T-cell (primary cell): ENCODE measurements at regions not wholly inside any gene's neighbourhood (a gene's known extent, or its start where the extent isn't known, plus 50 kb on each side); places are given as distances from the start of the nearest gene placed in this dataset.

ENCODE experiments used
- ATAC-seq, 4 experiments: fragments of 200-7000 bp in 3 of 4; fragments of 150-1000 bp in 1 of 4; cut with Tn5 transposase; replicated peaks in 1 of 4; 1 replicate in 3 of 4; 2 replicates in 1 of 4; pipeline ENCODE4 v1.10.0; 2021; ENCODE audit warnings: moderate library complexity in 3 of 4, mild to moderate bottlenecking in 2 of 4, moderate number of reproducible peaks in 1 of 4
- CTCF ChIA-PET, 2 donors: fragments of 300-600 bp; sonication (Branson Sonifier 250); formaldehyde crosslinking; loops; one replicate each; lab custom pipeline; 2022; ENCODE audit warnings: antibody characterized with exemption in 2 of 2; lab: Charles Lee
- POLR2A ChIA-PET, 2 donors: fragments of 300-600 bp; sonication (Branson Sonifier 250); formaldehyde crosslinking; loops; one replicate each; lab custom pipeline; 2022; ENCODE audit warnings: antibody characterized with exemption in 2 of 2; lab: Charles Lee
- DNase-seq, 35 experiments: peaks; one replicate each; pipeline versions ENCODE4 v3.0.0 to v3.0.0-alpha.2; 2013 to 2023
- H3K27ac ChIP-seq: one replicate; pipeline ENCODE4 v1.5.1; 2013; ENCODE audit warnings: low read length
- H3K27me3 ChIP-seq, 2 experiments: replicated peaks in 1 of 2; 1 replicate in 1 of 2; 2 replicates in 1 of 2; pipeline versions ENCODE4 v1.6.1 to v1.7.0; 2013; ENCODE audit warnings: low read length in 1 of 2, mixed read lengths in 1 of 2; ENCODE audit not compliant: control insufficient read depth in 2 of 2, insufficient read depth in 2 of 2; ENCODE audit errors: extremely low read depth in 1 of 2
- H3K36me3 ChIP-seq, 2 donors: 1 replicate in 1 of 2; 2 replicates in 1 of 2; pipeline versions ENCODE4 v1.6.1 to v1.7.0; 2013; ENCODE audit warnings: low read length in 1 of 2; ENCODE audit not compliant: control insufficient read depth in 2 of 2, insufficient read depth in 1 of 2; ENCODE audit errors: extremely low read depth in 1 of 2
- H3K4me1 ChIP-seq, 2 experiments: 1 replicate in 1 of 2; 2 replicates in 1 of 2; pipeline versions ENCODE4 v1.6.1 to v1.7.0; 2013; ENCODE audit warnings: low read length in 2 of 2, mixed read lengths in 1 of 2; ENCODE audit not compliant: insufficient read depth in 2 of 2, control insufficient read depth in 1 of 2; ENCODE audit errors: extremely low read depth in 1 of 2
- H3K4me3 ChIP-seq, 2 donors: 1 replicate in 1 of 2; 2 replicates in 1 of 2; pipeline versions ENCODE4 v1.5.1 to v1.7.0; 2013; ENCODE audit warnings: mild to moderate bottlenecking in 2 of 2, low read length in 1 of 2, moderate library complexity in 1 of 2; ENCODE audit not compliant: control insufficient read depth in 1 of 2; ENCODE audit errors: extremely low read depth in 1 of 2
- H3K9me3 ChIP-seq: 2 replicates; pipeline ENCODE4 v1.7.0; 2013
- H3K27ac Mint-ChIP-seq, 2 donors: one replicate each; pipeline ENCODE4 v1.8.0; 2020 to 2021; ENCODE audit warnings: mild to moderate bottlenecking in 2 of 2, mixed read lengths in 2 of 2
- H3K27me3 Mint-ChIP-seq, 2 donors: one replicate each; pipeline ENCODE4 v1.8.0; 2021 to 2022; ENCODE audit warnings: mixed read lengths in 2 of 2
- H3K36me3 Mint-ChIP-seq: one replicate; pipeline ENCODE4 v1.8.0; 2021; ENCODE audit warnings: mixed read lengths
- H3K4me1 Mint-ChIP-seq, 3 donors: one replicate each; pipeline ENCODE4 v1.8.0; 2020 to 2022; ENCODE audit warnings: mixed read lengths in 3 of 3, mild to moderate bottlenecking in 1 of 3
- H3K4me3 Mint-ChIP-seq, 3 donors: one replicate each; pipeline ENCODE4 v1.8.0; 2020 to 2022; ENCODE audit warnings: mild to moderate bottlenecking in 3 of 3, mixed read lengths in 3 of 3, moderate library complexity in 3 of 3
- H3K9me3 Mint-ChIP-seq, 3 donors: one replicate each; pipeline ENCODE4 v1.8.0; 2020 to 2022; ENCODE audit warnings: mixed read lengths in 3 of 3
- WGBS: methylation state at CpG from one replicate; pipeline ENCODE4 v1.1.5; 2013; ENCODE audit warnings: missing lambda C conversion rate; ENCODE audit not compliant: insufficient coverage; 5-methylcytosine and 5-hydroxymethylcytosine counted together

GRCh38 chr2:22628906-22629305, 756.1 kb upstream of the KLHL29 start:
- ATAC-seq (no peak), DNase-seq (no peak)
- H3K4me3 ChIP-seq: no peak overlapping the region
- Mint-ChIP-seq H3K9me3 (peaks cover 9 to 14% (median 10%) of the 10 kb centered on the region in 3 donors), H3K36me3 (no peaks in the 10 kb centered on the region), H3K4me3 (no peak overlapping the region), H3K4me1 (no peaks in the 10 kb centered on the region), H3K27me3 (no peaks in the 10 kb centered on the region), H3K27ac (no peak overlapping the region)
- CTCF ChIA-PET: no interaction called here
- no CpG with 5 or more reads among the region's 3 CpGs for WGBS
- H3K27me3 ChIP-seq: no peaks in the 10 kb centered on the region
- no peaks in the 10 kb centered on the region for H3K4me1 ChIP-seq
- H3K36me3 ChIP-seq: no peaks in the 10 kb centered on the region
- H3K27ac ChIP-seq: no peak overlapping the region
- no peaks in the 10 kb centered on the region for H3K9me3 ChIP-seq
- POLR2A ChIA-PET: no interaction called here

- DNase-seq (no peak), ATAC-seq (no peak)
- Mint-ChIP-seq H3K9me3 (peaks cover 9 to 15% (median 11%) of the 10 kb centered on the region in 3 donors), H3K27ac (no peak overlapping the region), H3K4me3 (no peak overlapping the region), H3K36me3 (no peaks in the 10 kb centered on the region), H3K4me1 (no peaks in the 10 kb centered on the region), H3K27me3 (no peaks in the 10 kb centered on the region)
- POLR2A ChIA-PET: no interaction called here
- Histone ChIP-seq H3K36me3 (no peaks in the 10 kb centered on the region), H3K27me3 (no peaks in the 10 kb centered on the region), H3K9me3 (no peaks in the 10 kb centered on the region), H3K4me3 (no peak overlapping the region), H3K27ac (no peak overlapping the region), H3K4me1 (no peaks in the 10 kb centered on the region)
- CTCF ChIA-PET: no interaction called here
- WGBS: 86% methylated on average over 2 of the region's 3 CpGs
These were observed 750.8 kb upstream of the KLHL29 start for GRCh38 chr2:22634167-22634566.

GRCh38 chr2:22656426-22656825, 728.6 kb upstream of the KLHL29 start:
- CTCF ChIA-PET: no interaction called here
- DNase-seq (no peak), ATAC-seq (no peak)
- H3K4me3 Mint-ChIP-seq: no peak overlapping the region
- Histone ChIP-seq H3K27ac (no peak overlapping the region), H3K4me1 (no peaks in the 10 kb centered on the region), H3K27me3 (no peaks in the 10 kb centered on the region), H3K9me3 (no peaks in the 10 kb centered on the region), H3K4me3 (no peak overlapping the region), H3K36me3 (no peaks in the 10 kb centered on the region)
- H3K36me3 Mint-ChIP-seq: no peaks in the 10 kb centered on the region
- no peaks in the 10 kb centered on the region for H3K4me1 Mint-ChIP-seq
- no peak overlapping the region for H3K27ac Mint-ChIP-seq
- H3K27me3 Mint-ChIP-seq: no peaks in the 10 kb centered on the region
- WGBS: 13% methylated on average over 1 of the region's 1 CpG
- POLR2A ChIA-PET: no interaction called here
- peaks cover 4 to 13% (median 7%) of the 10 kb centered on the region in 3 donors for H3K9me3 Mint-ChIP-seq

DNA sequence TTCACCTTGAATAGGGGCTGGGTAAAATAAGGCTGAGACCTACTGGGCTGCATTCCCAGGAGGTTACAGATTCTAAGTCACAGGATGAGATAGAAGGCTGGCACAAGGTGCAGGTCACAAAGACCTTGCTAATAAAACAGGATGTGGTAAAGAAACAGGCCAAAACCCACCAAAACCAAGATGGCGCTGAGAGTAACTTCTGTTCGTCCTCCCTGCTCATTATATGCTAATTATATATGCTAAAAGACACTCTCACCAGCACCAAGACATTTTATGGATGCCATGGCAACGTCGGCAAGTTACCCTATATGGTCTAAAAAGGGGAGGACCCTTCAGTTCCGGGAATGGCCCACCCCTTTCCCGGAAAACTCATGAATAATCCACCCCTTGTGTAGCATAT, 711.5 kb upstream of the KLHL29 start:
- ATAC-seq (no peak), DNase-seq (no peak)
- ChIA-PET CTCF (no interaction called here), POLR2A (no interaction called here)
- Mint-ChIP-seq H3K4me1 (no peaks in the 10 kb centered on the region), H3K9me3 (peaks cover 0 to 3% (median 3%) of the 10 kb centered on the region in 3 donors), H3K27ac (no peak overlapping the region), H3K36me3 (no peaks in the 10 kb centered on the region), H3K27me3 (no peaks in the 10 kb centered on the region), H3K4me3 (no peak overlapping the region)
- no peak overlapping the region for H3K27ac ChIP-seq
- H3K4me1 ChIP-seq: no peaks in the 10 kb centered on the region
- no peaks in the 10 kb centered on the region for H3K9me3 ChIP-seq
- H3K36me3 ChIP-seq: no peaks in the 10 kb centered on the region
- H3K4me3 ChIP-seq: no peak overlapping the region
- WGBS: 0% methylated on average over 1 of the region's 6 CpGs
- no peaks in the 10 kb centered on the region for H3K27me3 ChIP-seq

- Histone ChIP-seq H3K27ac (no peak overlapping the region), H3K4me3 (no peak overlapping the region), H3K36me3 (no peaks in the 10 kb centered on the region), H3K27me3 (no peaks in the 10 kb centered on the region), H3K9me3 (no peaks in the 10 kb centered on the region), H3K4me1 (no peaks in the 10 kb centered on the region)
- H3K4me1 Mint-ChIP-seq: no peaks in the 10 kb centered on the region
- no CpG with 5 or more reads among the region's 1 CpG for WGBS
- H3K27ac Mint-ChIP-seq: no peak overlapping the region
- peaks cover 0 to 4% (median 3%) of the 10 kb centered on the region in 3 donors for H3K9me3 Mint-ChIP-seq
- no peaks in the 10 kb centered on the region for H3K27me3 Mint-ChIP-seq
- ChIA-PET CTCF (no interaction called here), POLR2A (no interaction called here)
- no peaks in the 10 kb centered on the region for H3K36me3 Mint-ChIP-seq
- ATAC-seq: no peak
- no peak for DNase-seq
- no peak overlapping the region for H3K4me3 Mint-ChIP-seq
These were observed 701.1 kb upstream of the KLHL29 start for GRCh38 chr2:22683914-22684313.

- Histone ChIP-seq H3K27me3 (no peaks in the 10 kb centered on the region), H3K4me1 (no peaks in the 10 kb centered on the region), H3K36me3 (no peaks in the 10 kb centered on the region), H3K9me3 (no peaks in the 10 kb centered on the region), H3K27ac (no peak overlapping the region), H3K4me3 (no peak overlapping the region)
- ATAC-seq (no peak), DNase-seq (no peak)
- no peaks in the 10 kb centered on the region for H3K4me1 Mint-ChIP-seq
- no peaks in the 10 kb centered on the region for H3K27me3 Mint-ChIP-seq
- H3K27ac Mint-ChIP-seq: no peak overlapping the region
- H3K36me3 Mint-ChIP-seq: no peaks in the 10 kb centered on the region
- no peak overlapping the region for H3K4me3 Mint-ChIP-seq
- ChIA-PET CTCF (no interaction called here), POLR2A (no interaction called here)
- no CpG with 5 or more reads among the region's 1 CpG for WGBS
- H3K9me3 Mint-ChIP-seq: peaks cover 0 to 3% (median 2%) of the 10 kb centered on the region in 3 donors
These were observed 694.9 kb upstream of the KLHL29 start for GRCh38 chr2:22690096-22690495.

- Mint-ChIP-seq H3K4me1 (no peaks in the 10 kb centered on the region), H3K27ac (no peak overlapping the region), H3K27me3 (no peaks in the 10 kb centered on the region), H3K9me3 (peaks cover 0 to 8% (median 2%) of the 10 kb centered on the region in 3 donors), H3K4me3 (no peak overlapping the region), H3K36me3 (no peaks in the 10 kb centered on the region)
- POLR2A ChIA-PET: no interaction called here
- CTCF ChIA-PET: no interaction called here
- ATAC-seq (no peak), DNase-seq (no peak)
- Histone ChIP-seq H3K27me3 (no peaks in the 10 kb centered on the region), H3K9me3 (no peaks in the 10 kb centered on the region), H3K4me1 (no peaks in the 10 kb centered on the region), H3K27ac (no peak overlapping the region), H3K4me3 (no peak overlapping the region), H3K36me3 (no peaks in the 10 kb centered on the region)
- no CpG with 5 or more reads among the region's 5 CpGs for WGBS
These were observed 693.3 kb upstream of the KLHL29 start for GRCh38 chr2:22691666-22692065.
